Astrocyte of the cerebellum (primary cell): ENCODE measurements at regions not wholly inside any gene's neighbourhood (a gene's known extent, or its start where the extent isn't known, plus 50 kb on each side); places are given as distances from the start of the nearest gene placed in this dataset.

ENCODE experiments used
- DNase-seq: peaks from one replicate; pipeline ENCODE4 v3.0.0-alpha.2; 2011; ENCODE audit warnings: low read depth
- H3K4me3 ChIP-seq: 2 replicates; pipeline ENCODE4 v1.5.1; 2011; ENCODE audit warnings: mild to moderate bottlenecking, low read depth, low read length, moderate library complexity
- CTCF ChIP-seq: IDR thresholded peaks from 2 replicates; pipeline ENCODE4 v1.5.1; 2012; ENCODE audit warnings: low read length, low read depth, moderate library complexity, mild to moderate bottlenecking; ENCODE audit errors: missing control alignments
- in situ Hi-C: cut with HindIII; loops from 2 replicates; pipeline ENCODE4 v1.10.0; 2017; ENCODE audit warnings: low sequenced_read_pairs

GRCh38 chr2:207428573-207428972 is 101.2 kb upstream of the CREB1 start:
- TF ChIP-seq CTCF = no peak
- in situ Hi-C loops = no loop called here
- H3K4me3 ChIP-seq = no peak overlapping the region
- no peak for DNase-seq

- in situ Hi-C loops = no loop called here
- TF ChIP-seq CTCF = no peak
- DNase-seq = no peak
- H3K4me3 ChIP-seq = no peak overlapping the region
These were observed 97.3 kb upstream of the CREB1 start for GRCh38 chr2:207432453-207432852.

- no peak for DNase-seq
- no peak for TF ChIP-seq CTCF
- no peak overlapping the region for H3K4me3 ChIP-seq
- in situ Hi-C loops = no loop called here
These were observed 95.5 kb upstream of the CREB1 start for GRCh38 chr2:207434306-207434705.

GRCh38 chr2:207434899-207435465 is 94.8 kb upstream of the CREB1 start:
- DNase-seq = no peak
- in situ Hi-C loops = no loop called here
- no peak for TF ChIP-seq CTCF
- H3K4me3 ChIP-seq = no peak overlapping the region

- in situ Hi-C loops = no loop called here
- DNase-seq = no peak
- H3K4me3 ChIP-seq = no peak overlapping the region
- TF ChIP-seq CTCF = no peak
These were observed 92.6 kb upstream of the CREB1 start for GRCh38 chr2:207437136-207437523.

GRCh38 chr2:207437524-207438143 is 92.1 kb upstream of the CREB1 start:
- no peak for TF ChIP-seq CTCF
- no peak overlapping the region for H3K4me3 ChIP-seq
- in situ Hi-C loops = no loop called here
- DNase-seq = no peak
